ENCODE measurements at regions not wholly inside any gene's neighbourhood (a gene's known extent, or its start where the extent isn't known, plus 50 kb on each side); places are given as distances from the start of the nearest gene placed in this dataset.

- TF ChIP-seq POLR2A (IDR thresholded peaks at IDR 0.05; ENCODE audit: extremely low read depth, insufficient read length) (no peak), CTCF (IDR thresholded peaks at IDR 0.05; ENCODE audit: low read depth, low read length) (no peak), MAX (IDR thresholded peaks at IDR 0.05; ENCODE audit: low read depth, low read length) (no peak), MYC (IDR thresholded peaks at IDR 0.05; ENCODE audit: low read depth, low read length) (no peak)
- no peak overlapping the region for H3K4me3 ChIP-seq (ENCODE audit: low read depth, low read length)
- DNase-seq (ENCODE audit: low read depth): no peak
Measured at GRCh38 chr5:21121213-21121612, 1133.2 kb upstream of the CDH18 start.

GRCh38 chr5:21097661-21098060 is 1109.7 kb upstream of the CDH18 start:
- no peak for TF ChIP-seq MAX (IDR thresholded peaks at IDR 0.05; ENCODE audit: low read depth, low read length)
- TF ChIP-seq POLR2A (IDR thresholded peaks at IDR 0.05; ENCODE audit: extremely low read depth, insufficient read length): no peak
- TF ChIP-seq CTCF (IDR thresholded peaks at IDR 0.05; ENCODE audit: low read depth, low read length): no peak
- no peak for TF ChIP-seq MYC (IDR thresholded peaks at IDR 0.05; ENCODE audit: low read depth, low read length)
- no peak overlapping the region for H3K4me3 ChIP-seq (ENCODE audit: low read depth, low read length)
- DNase-seq (ENCODE audit: low read depth): no peak

- no peak for DNase-seq (ENCODE audit: low read depth)
- no peak overlapping the region for H3K4me3 ChIP-seq (ENCODE audit: low read depth, low read length)
- TF ChIP-seq POLR2A (IDR thresholded peaks at IDR 0.05; ENCODE audit: extremely low read depth, insufficient read length) (no peak), CTCF (IDR thresholded peaks at IDR 0.05; ENCODE audit: low read depth, low read length) (no peak), MAX (IDR thresholded peaks at IDR 0.05; ENCODE audit: low read depth, low read length) (no peak)
Measured at GRCh38 chr5:21094619-21095018, 1106.6 kb upstream of the CDH18 start.

- no peak overlapping the region for H3K4me3 ChIP-seq (ENCODE audit: low read depth, low read length)
- DNase-seq (ENCODE audit: low read depth): no peak
- TF ChIP-seq POLR2A (IDR thresholded peaks at IDR 0.05; ENCODE audit: extremely low read depth, insufficient read length) (no peak), CTCF (IDR thresholded peaks at IDR 0.05; ENCODE audit: low read depth, low read length) (no peak), MYC (IDR thresholded peaks at IDR 0.05; ENCODE audit: low read depth, low read length) (no peak), MAX (IDR thresholded peaks at IDR 0.05; ENCODE audit: low read depth, low read length) (no peak)
Measured at GRCh38 chr5:21087766-21088165, 1099.8 kb upstream of the CDH18 start.

GRCh38 chr5:21085791-21086190 is 1097.8 kb upstream of the CDH18 start:
- TF ChIP-seq MAX (IDR thresholded peaks at IDR 0.05; ENCODE audit: low read depth, low read length) (no peak), POLR2A (IDR thresholded peaks at IDR 0.05; ENCODE audit: extremely low read depth, insufficient read length) (no peak), CTCF (IDR thresholded peaks at IDR 0.05; ENCODE audit: low read depth, low read length) (no peak), MYC (IDR thresholded peaks at IDR 0.05; ENCODE audit: low read depth, low read length) (no peak)
- H3K4me3 ChIP-seq (ENCODE audit: low read depth, low read length): no peak overlapping the region
- DNase-seq (ENCODE audit: low read depth): no peak

- no peak for TF ChIP-seq CTCF (IDR thresholded peaks at IDR 0.05; ENCODE audit: low read depth, low read length)
- TF ChIP-seq MYC (IDR thresholded peaks at IDR 0.05; ENCODE audit: low read depth, low read length): no peak
- no peak for TF ChIP-seq POLR2A (IDR thresholded peaks at IDR 0.05; ENCODE audit: extremely low read depth, insufficient read length)
- no peak for TF ChIP-seq MAX (IDR thresholded peaks at IDR 0.05; ENCODE audit: low read depth, low read length)
- no peak overlapping the region for H3K4me3 ChIP-seq (ENCODE audit: low read depth, low read length)
- no peak for DNase-seq (ENCODE audit: low read depth)
Measured at GRCh38 chr5:21071986-21072385, 1084.0 kb upstream of the CDH18 start.
